ENCODE measurements at regions not wholly inside any gene's neighbourhood (a gene's known extent, or its start where the extent isn't known, plus 50 kb on each side); places are given as distances from the start of the nearest gene placed in this dataset.

DNA sequence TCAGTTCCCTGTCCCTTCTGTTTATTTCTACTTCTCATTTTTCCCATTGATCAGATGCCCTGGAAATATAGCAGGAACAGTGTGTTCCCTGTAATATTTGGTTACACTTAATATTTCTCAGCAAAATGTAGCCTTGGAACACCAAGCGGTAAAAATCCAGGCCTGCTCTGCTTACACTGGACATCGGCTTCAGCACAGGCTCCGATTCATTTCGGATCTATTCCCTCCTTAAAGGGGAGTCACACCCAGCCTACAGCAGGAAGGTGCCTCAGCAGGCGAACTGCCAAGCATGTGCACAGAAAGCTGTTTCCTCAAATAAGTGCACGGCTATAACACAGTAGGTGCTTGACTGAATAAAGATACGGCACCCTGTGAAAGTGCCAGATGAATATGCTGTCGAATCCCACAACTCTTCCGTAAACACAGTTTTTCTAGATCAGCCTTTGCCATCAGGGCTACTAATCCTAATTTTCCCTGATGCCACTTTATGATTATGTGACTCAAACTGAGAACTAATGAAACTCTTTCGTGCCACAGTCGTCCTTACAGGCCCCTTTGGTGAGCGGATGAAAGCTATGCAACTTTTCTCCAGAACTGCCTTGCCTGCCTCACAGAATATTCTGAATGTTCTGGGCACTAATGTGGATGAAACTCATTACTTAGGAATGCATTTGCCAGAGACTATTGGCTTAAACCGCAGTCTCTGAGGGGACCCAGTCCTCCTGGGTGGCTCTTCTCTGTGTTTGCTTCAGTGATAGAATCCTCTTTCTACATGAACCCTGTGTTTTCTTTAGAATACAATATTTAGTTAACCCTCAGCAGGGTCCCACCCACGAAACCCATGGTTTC, 275.5 kb upstream of the RUNX1 start:
- no peak overlapping the region for H2BK5ac ChIP-seq (ENCODE audit: insufficient read length, low read length)
- H2AFZ ChIP-seq (ENCODE audit: low read length) = no peak overlapping the region
- Mint-ChIP-seq H3K27ac (no peak overlapping the region), H3K9me3 (no peaks in the 10 kb centered on the region; a peak in 1 of 5 replicates), H3K27me3 (ENCODE audit: low read depth) (no peaks in the 10 kb centered on the region; the same call in 1 of the 2 replicates), H3K4me3 (no peak overlapping the region), H3K36me3 (ENCODE audit: insufficient read depth in 1 of 3, low read depth in 3 of 3) (no peaks in the 10 kb centered on the region; a peak in 1 of 7 replicates), H3K4me1 (0 out of 4 replicates have a peak, but pooled peaks cover 0 to 3% of the 10 kb centered on the region in 2 experiments)
- no peaks in the 10 kb centered on the region for H3K79me2 ChIP-seq (ENCODE audit: insufficient read depth, low read length)
- H3K27me3 ChIP-seq (ENCODE audit: insufficient read depth, low read length) = no peaks in the 10 kb centered on the region
- no peak overlapping the region for H2BK20ac ChIP-seq (ENCODE audit: low read depth, low read length, poor library complexity, severe bottlenecking)
- no peak overlapping the region for H3K9ac ChIP-seq (ENCODE audit: extremely low read depth, insufficient read length, low read length)
- no peaks in the 10 kb centered on the region for H3K9me3 ChIP-seq (ENCODE audit: control insufficient read depth, low read depth, low read length)
- no peak overlapping the region for H3K4ac ChIP-seq (ENCODE audit: low read depth, low read length)
- H3K14ac ChIP-seq (ENCODE audit: insufficient read depth, low read length) = no peak overlapping the region
- no peak overlapping the region for H4K8ac ChIP-seq (replicated peaks; ENCODE audit: insufficient read length, low read depth, low read length)
- H3K79me1 ChIP-seq (ENCODE audit: insufficient read depth, low read depth, low read length, poor library complexity, severe bottlenecking) = no peaks in the 10 kb centered on the region
- H4K5ac ChIP-seq (ENCODE audit: insufficient read length, low read depth, low read length) = no peak overlapping the region
- no peak overlapping the region for H4K91ac ChIP-seq (ENCODE audit: insufficient read length, low read depth, low read length)
- H2BK15ac ChIP-seq (ENCODE audit: low read depth, low read length) = no peak overlapping the region
- no peaks in the 10 kb centered on the region for H4K20me1 ChIP-seq (ENCODE audit: control insufficient read depth, insufficient read depth, insufficient read length)
- H2BK120ac ChIP-seq (ENCODE audit: low read depth, low read length, poor library complexity, severe bottlenecking) = no peak overlapping the region
- no peak overlapping the region for H3K4me2 ChIP-seq (ENCODE audit: insufficient read depth, insufficient read length, low read length)
- no peak overlapping the region for H2AK5ac ChIP-seq (ENCODE audit: insufficient read length, low read length)
- no peak overlapping the region for H3K23ac ChIP-seq (ENCODE audit: insufficient read length, low read depth, low read length)
- no peak overlapping the region for H3K56ac ChIP-seq (ENCODE audit: insufficient read length, low read depth, low read length)
- no peak overlapping the region for H3K18ac ChIP-seq (ENCODE audit: insufficient read length, low read depth, low read length)
- H3K27ac ChIP-seq (ENCODE audit: insufficient read length, low read depth, low read length) = no peak overlapping the region
- no peaks in the 10 kb centered on the region for H3K4me1 ChIP-seq (ENCODE audit: insufficient read depth, low read length)
- H2BK12ac ChIP-seq (ENCODE audit: insufficient read length, low read depth, low read length) = no peak overlapping the region
- H3K23me2 ChIP-seq (ENCODE audit: insufficient read length, low read depth, low read length, poor library complexity, severe bottlenecking) = no peaks in the 10 kb centered on the region
- no peak overlapping the region for H3T11ph ChIP-seq (ENCODE audit: low read length)
- TF ChIP-seq, protein P1, sequence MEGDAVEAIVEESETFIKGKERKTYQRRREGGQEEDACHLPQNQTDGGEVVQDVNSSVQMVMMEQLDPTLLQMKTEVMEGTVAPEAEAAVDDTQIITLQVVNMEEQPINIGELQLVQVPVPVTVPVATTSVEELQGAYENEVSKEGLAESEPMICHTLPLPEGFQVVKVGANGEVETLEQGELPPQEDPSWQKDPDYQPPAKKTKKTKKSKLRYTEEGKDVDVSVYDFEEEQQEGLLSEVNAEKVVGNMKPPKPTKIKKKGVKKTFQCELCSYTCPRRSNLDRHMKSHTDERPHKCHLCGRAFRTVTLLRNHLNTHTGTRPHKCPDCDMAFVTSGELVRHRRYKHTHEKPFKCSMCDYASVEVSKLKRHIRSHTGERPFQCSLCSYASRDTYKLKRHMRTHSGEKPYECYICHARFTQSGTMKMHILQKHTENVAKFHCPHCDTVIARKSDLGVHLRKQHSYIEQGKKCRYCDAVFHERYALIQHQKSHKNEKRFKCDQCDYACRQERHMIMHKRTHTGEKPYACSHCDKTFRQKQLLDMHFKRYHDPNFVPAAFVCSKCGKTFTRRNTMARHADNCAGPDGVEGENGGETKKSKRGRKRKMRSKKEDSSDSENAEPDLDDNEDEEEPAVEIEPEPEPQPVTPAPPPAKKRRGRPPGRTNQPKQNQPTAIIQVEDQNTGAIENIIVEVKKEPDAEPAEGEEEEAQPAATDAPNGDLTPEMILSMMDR (conservative IDR thresholded peaks at IDR 0.05) = no peak
- no CpG with 5 or more reads among the region's 14 CpGs for WGBS (ENCODE audit: extremely low coverage, insufficient read length, low lambda C conversion rate)
- no peak for DNase-seq

Data from H9 (cell line).